AG08395 (cell line): ENCODE measurements at regions not wholly inside any gene's neighbourhood (a gene's known extent, or its start where the extent isn't known, plus 50 kb on each side); places are given as distances from the start of the nearest gene placed in this dataset.
"Not testable (repeated sequence)": the region's sequence is repeated elsewhere in the genome, so short reads cannot be mapped to it uniquely, and the experiment has no call there.

Experiments
- DNase-seq: peaks from one replicate; pipeline ENCODE4 v3.0.0; 2012; ENCODE audit warnings: mixed read lengths, low spot score

DNA sequence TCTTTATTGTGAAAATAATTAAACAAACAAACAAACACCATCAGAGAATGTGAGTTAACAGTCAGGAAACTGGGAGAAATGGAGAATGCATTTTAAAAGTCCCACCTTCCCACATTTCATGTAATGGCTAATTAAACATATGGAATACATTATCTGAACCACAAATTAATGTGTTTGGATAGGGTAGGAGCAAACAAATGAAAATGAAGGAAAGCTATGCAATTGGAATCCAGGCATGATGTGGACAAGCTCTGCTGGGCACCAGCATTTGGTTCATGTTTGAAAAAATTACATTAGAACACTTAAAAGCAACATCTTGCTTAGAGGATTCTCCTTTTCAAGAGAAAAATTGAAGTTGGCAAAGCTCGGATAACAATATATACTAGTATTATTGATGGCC lies 628.1 kb downstream of the LMO4 start:
- DNase-seq = peak; percentile 29

DNA sequence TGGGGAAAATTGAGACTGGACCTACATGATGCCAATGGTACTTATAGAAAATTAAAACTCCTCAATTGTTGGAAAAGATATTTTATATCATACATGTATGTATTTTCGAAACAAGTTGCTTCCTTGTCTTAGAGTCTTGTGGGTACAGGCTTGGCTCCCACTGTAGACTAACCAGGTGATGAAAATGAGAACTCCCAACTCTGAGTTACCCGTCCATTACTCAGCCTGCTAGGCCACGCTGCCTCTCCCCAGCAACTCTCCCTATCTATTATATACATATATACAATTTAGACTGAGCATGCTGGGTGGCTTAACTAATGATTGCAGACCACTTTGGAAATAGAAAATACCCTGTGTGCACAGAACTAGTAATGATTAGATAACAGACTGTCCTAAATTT lies 628.7 kb downstream of the LMO4 start:
- DNase-seq = no peak

DNA sequence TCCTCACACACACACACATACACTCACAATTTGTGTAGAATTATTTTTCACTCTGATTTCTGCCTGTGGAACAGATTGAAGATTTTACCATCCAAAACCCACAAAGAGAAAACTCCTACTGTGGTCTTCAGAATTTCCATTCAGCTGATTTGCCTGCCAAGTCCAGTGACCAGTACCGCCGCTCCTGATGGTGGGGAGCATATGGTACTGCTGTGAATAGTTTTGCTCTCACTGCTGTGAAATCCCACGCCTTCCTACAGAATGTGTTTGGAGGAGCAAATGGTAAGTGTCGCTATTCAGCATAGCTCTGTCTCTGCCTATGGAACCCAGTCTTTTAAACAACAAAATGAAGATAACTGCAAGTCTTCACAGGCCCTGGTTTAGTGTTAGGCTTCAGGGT lies 629.5 kb downstream of the LMO4 start:
- no peak for DNase-seq

DNA sequence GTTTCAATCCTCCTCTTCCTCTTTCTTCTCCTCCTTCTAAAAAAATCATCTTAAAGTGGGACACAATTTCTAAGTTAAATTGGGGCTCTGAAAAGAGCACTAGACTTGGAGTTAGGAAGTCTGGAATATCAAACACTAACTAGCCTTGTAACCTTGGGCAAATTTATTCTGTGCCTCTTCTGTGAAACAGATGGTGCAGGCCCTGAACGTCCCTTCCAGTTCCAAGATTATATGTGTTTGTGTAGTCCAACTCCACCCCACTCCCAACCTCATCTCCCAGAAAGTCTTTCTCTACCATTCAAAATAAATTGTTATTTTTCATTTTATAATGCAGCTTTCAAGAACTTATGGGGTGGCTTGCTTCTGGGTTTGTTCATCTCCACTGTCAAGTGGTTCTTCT lies 630.0 kb downstream of the LMO4 start:
- DNase-seq = no peak

DNA sequence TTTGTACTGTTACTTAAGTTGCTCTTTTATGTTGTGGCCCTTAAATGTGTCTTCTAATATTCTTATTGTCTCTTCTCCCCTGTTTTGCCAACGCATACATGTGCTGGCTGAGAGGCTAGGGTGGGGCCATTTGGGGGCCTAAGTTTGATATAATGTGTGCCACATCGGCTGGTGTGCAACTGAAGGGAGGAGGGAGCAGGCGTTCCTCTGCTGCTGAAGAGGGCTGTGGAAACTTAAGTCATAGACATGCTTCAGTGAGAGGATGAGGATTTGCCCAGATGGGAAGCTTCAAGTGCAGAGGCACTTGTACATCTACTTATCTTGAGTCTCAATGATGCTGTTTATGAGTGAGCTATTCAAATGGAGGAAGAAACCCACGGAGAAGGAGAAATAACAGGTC lies 630.6 kb downstream of the LMO4 start:
- DNase-seq = no peak

DNA sequence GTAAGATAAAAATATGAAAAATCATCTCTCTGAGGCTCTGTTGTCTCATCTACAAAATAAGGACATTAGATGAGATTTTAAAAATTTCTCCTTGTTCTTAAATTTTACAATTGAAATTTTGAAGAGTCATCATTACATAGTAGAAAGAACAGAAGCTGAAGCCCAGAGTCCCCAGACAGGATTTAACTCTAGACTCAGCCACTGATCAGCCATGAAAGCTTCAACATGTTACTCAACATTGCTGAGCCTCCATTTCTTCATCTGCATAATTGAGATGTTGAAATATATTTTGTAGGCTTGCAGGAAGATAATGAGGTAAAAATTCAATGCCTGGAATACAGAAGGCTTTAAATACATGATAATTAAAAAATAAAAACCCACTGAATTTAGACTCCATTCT lies 633.3 kb downstream of the LMO4 start:
- peak; percentile 13 for DNase-seq

DNA sequence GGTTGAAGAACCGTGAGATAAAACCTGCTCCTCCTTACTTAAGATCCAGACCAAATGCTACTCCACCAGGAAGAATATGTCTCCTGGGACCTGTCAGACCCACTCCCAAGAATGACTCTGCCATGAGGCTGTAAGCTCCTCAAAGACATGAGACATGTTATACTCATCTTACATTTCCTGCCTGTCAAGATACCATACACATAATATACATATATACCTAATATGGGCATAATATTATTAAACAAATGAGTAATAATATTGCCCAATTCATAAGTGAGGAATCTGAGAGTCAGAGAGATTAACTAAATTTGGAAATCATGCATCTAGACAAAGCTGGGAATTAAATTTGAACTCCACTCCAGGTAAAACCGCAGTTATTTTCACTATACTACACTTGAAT lies 634.9 kb downstream of the LMO4 start:
- DNase-seq = no peak

DNA sequence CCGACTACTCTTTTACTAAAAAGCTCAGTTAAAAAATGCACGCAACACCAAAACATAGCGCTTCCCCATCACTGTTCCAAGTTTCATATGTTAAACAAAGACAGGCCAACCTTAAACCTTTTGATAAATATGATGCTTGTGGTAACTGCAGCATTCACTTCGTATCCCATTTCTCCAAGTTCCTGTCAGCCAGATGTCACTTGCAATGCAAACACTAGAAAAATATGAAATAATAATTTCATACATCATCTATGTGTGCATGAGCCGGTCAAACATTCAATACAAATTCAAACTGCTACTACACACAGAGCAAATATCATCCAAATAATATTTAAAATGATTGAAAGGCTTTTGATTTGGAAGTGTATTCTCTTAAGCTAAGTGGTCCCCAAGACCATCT lies 636.5 kb downstream of the LMO4 start:
- DNase-seq = no peak

DNA sequence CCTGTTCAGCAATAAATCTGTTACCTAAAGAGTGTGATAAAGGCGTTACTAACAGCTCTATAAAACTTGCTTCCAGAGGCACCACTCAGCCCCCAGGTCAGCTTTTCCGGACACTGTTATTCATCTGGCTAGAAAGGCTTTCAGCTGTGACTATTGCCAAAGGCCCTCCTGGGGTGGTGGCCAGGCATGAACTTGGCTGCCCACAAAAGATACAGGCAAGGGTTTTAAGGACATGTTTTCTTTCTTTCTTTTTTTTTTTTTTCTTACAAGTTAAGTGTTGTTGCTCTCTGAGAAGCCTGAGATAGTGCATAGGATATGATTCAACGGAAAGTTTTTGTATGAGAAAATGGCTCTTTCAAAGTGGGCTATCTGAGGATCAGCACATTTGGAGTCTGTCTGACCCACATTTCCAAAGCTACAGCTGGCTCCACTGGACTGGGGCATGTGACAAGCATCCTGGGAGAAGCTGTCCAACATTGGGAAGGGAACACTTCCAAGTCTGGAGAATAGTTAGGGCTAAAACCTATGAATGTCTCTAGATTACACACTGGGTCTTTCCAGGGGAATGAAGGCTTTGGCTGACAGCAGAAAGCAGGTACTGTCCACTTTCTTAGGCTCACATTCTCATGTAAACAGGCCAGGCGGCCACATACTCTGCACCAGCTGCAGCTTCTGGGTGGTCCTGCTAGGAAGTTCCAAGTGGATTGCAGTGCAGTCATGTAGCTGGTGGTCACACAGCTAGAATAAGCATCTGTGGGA lies 639.7 kb downstream of the LMO4 start:
- peak; percentile 62 for DNase-seq

DNA sequence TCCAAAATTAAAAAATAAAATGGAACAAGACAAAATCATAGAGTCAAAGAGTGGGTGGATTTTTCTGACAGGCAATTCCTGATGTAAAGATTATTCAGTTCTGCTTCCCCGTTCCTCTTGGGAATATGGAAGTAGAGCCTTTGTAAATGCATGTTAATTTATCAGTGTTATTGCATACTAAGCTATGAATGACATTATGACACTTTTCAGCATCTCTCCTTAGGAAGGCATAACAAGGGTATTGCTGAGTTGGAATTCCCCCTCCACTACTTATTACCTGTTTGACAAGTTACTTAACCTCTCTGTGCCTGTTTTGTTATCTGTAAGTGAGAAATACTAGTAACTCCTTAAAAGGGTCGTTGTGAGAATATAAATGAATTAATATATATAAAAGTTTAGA lies 640.4 kb downstream of the LMO4 start:
- DNase-seq = no peak

DNA sequence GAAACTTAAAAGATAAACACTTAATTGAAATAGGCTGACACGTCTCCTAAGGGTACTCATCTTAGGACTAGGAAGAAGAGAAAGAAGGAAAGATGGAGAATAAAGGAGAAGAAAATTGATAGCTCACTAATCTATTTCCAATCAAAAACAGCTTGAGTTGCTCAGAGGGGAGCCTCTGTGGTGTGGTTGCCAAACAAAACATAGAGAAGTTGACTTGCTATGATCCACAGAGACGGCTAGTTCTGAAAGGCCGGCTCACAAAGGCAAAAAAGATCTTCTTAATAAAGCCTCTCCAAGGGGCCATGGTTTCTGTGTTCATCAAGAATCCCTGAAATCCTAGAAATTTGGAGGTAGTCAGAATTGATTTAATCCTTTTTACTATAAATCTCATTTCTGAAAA lies 644.1 kb downstream of the LMO4 start:
- no peak for DNase-seq

DNA sequence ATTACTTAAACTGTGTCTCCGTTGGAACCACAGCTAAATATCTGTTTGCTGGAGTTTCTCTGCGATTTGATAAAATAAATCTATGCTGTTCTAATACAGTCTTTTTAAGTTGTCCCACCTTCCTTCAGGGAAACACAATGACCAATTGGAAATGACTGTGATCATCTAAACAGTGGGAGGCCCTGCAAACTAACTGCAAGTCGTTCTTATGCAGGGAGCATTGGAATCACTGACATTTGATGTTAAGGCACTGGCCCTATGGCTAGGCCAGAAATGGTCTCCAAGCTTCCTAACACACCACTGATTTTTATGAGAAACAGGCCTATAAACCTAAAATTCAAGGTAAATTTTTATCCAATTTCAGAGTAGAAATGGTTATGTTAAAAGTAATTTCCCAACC lies 645.2 kb downstream of the LMO4 start:
- DNase-seq = no peak

DNA sequence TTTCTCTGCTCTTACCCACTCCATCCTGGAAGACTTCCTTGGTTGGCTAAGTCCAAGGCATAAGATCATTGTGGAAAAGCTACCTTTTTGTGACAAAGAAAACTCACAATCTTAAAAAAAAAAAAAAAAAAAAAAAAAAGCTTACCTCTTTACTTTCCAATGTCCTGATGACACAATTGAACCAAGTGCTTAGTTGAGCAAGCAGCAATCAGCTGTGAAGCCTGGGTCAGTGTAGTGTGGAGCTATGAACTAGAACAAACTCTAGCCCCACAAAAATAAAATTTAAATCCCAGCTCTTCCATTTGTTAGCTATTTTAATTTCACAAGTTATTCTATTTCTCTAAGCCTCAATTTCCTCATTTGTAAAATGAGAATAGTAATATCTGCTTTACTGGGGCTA lies 647.6 kb downstream of the LMO4 start:
- DNase-seq = no peak

DNA sequence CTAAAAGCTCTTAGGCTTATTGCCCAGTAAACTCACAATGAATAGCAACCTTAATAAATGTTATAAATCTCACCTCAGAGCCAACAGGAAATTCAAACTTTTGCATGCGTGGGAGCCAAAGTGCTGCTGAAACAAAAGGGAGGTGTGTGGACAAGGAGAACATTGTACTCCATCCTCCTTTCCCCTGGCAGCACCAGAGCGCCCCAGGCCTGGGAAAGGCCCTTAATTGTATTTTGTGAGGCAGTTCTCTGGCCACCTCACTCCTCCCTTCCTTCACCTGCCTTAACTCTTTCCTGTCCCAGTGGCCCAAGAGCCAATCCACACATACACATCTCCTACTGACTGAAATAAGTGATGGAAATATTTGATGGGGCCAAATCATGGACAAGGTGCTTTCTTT lies 648.5 kb downstream of the LMO4 start:
- no peak for DNase-seq

DNA sequence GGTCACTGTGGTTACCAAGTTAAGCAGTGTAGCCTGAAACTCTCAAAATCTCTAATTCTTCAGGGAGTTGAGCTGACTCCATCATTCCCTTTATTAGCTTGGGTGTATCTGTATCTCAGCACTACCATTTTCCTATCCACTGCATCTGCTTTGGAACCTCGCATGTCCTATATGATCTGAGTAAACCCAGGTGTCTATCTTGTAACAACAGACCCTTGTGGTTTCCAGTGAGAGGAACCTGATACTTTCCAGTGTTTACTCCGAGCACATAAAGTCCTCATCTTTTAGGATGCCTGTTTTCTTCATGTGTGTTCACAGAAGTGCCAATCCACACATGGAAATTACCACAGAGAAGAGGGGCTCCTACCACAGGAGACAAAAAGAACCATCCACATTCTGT lies 650.4 kb downstream of the LMO4 start:
- DNase-seq = no peak

DNA sequence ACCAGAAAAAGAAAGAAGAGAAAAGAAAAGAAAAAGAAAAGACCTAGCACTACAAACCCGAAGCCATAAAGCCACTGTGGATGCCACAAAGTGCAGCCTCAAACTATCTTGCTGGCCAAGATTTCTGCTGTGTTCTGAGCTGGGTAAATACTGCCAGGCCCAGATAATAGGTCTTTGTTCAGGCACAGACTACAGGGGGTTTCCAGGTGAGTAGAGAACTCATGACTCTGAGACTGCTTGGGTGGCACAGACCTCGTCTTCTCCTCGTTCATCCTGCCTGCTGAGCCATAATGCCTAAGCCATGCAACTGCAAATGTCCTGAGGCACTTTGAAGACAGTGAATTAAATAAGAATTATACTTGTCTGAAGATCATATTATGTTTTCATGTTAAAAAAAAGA lies 651.8 kb downstream of the LMO4 start:
- no peak for DNase-seq

DNA sequence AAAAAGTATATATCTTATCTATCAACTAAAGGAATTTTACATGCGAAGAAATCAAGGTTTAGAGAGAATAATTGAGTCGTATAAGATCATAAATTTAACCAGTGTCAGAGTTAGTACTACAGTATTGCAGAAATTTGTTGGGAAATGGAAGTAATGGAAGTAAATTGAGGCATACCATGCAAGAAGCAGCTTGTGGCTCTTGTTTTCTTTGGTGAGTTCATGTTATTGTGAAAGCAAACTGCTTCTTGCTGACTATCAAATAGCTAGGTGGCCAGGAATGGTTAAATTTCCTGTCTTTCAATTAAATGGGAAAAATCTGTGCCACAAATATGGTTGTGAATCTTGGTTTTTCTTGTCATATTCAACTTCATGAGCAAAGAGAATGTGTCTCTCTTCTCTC lies 652.7 kb downstream of the LMO4 start:
- no peak for DNase-seq

DNA sequence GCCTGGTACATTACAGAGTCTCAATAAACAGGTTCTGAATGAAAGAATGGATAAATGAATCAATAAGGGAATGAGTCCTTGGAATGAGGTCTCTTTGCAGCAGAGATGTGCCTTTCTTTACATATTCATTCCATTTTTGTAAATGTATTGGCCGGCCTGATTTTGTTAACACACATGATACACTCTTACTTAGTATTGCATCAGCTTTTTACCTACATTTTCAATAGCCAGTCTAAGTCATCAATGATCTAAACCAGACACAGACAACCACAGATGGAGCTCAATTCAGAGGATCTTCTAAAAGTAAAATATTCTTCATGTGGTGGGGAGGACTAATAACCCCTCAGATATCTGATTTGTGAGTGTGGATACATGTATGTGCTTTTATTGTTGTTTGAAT lies 653.1 kb downstream of the LMO4 start:
- no peak for DNase-seq

DNA sequence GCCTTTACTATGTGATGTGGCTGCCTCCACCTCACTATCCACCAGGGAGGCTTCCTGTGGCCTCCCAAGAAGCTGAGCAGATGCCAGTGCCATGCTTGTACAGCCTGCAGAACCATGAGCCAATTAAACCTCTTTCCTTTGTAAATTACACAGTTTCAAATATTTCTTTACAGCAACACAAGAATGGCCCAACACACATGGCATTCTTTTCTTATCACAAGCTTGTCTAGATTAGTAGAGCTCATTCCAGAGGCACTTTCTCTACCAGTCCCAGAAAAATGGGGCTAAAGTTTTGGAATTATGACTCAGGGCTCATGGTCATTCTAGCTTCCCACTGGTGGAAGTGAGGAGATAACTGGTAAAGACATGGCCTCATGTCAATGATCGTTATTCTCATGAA lies 655.2 kb downstream of the LMO4 start:
- DNase-seq = no peak

DNA sequence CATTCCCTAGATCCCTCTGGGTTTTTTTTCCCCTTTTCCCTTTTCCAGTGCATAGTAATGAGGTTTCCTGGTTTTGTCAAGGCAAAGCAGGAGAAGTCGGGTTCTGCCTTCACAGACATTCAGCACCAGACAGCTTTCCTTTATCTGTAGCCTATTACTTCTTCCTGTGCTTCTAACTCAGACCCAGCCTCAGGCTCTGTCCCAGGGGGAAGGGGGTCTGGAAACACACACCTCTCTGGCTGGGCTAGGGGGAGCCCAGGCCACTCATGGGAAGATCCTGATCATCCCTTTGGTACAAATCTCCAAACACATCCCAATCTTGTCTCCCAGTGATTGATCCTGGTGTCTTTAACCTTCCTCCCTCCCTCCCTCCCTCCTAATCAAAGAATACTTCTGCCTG lies 656.4 kb downstream of the LMO4 start:
- DNase-seq = no peak

DNA sequence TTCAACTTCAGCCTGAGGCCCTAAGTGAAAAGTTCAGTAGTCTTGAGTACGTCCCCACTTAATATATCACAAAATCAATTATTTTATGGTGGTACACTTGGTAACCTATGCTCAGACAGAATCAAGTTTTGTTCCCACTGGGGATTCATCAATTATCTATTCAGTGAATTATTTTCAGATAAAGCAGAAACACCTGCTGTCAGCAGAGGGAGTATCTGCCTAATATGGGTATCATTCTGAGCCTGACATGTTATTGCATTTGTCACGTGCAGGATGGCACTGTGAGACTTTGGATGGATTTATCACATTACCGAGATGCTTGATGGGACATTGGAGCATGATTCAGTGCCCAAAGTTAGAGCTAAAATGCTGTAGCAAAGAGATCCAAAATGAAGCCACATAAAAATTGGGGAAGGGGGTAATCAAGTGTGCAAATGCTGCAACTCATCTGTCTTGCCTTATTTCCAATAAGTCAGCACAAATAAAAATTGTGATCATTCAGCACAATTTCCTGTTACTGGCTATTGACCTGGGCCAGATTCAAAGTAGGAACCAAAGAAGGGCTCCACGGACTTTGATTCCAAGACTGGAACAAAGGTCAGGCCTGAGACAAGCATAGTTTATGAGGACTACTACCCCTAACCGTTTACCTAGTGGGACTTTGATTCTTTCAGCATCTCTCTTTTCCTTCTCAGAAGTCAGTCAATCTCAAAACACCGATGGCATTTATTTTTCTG lies 657.6 kb downstream of the LMO4 start:
- DNase-seq = no peak

DNA sequence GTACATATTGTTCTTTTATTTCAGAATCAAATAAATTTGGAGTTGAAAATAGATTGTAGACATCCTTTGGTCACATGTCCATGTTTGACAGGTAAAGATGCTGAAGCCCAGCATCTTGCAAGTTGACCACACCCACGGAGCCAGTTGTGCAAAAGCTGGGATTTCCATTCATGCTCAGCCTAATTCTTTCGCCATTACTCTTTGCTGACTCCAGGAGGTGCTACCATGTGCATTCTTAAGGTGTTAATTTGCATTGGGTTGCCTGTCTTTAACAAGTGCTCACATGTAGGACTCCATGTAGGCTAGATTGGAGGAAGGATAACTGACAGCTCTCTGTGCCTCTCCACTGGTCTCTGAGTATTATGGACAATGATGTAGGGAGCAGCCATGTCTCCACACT lies 660.7 kb downstream of the LMO4 start:
- DNase-seq = no peak

DNA sequence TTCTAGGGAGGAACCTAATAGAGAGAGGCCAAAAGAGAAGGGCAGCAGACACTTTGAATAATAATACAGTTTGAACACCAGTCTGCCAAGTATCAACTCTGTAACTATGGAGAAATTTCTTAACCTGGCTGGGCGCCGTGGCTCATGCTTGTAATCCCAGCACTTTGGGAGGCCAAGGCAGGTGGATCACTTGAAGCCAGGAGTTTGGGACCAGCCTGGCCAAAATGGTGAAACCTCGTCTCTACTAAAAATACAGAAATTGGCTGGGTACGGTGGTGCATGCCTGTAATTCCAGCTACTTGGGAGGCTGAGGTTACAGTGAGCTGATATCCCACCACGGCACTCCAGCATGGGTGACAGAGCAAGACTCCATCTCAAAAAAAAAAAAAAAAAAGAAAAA lies 663.9 kb downstream of the LMO4 start:
- not testable (repeated sequence) for DNase-seq

DNA sequence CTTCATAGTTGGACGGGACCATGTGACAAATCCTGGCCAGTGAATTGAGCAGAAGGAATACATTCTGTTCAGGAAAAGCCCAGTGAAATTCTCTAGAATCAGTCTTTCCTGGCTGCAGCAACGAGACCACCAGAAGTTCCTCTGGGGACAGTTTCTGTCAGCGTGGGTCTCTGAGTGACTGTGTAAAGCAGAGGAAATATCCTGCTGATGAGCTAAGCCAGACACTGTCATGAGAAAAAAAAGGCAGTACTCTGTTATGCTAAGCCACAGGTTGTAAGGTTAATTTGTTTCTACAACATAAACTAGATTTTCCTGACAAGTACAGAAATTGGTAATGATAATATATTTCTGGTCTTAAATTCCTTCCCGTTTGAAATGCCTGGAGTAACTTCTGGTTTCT lies 664.4 kb downstream of the LMO4 start:
- no peak for DNase-seq
